KMS-11 (cell line): ENCODE measurements at regions not wholly inside any gene's neighbourhood (a gene's known extent, or its start where the extent isn't known, plus 50 kb on each side); places are given as distances from the start of the nearest gene placed in this dataset.

ENCODE experiments used
- H2AFZ ChIP-seq: fragments of 200-600 bp; sonication (generic); 2 replicates; pipeline ENCODE4 v1.6.1; 2016; ENCODE audit warnings: antibody characterized with exemption, mixed run types, low read depth
- H3K27ac ChIP-seq: fragments of 200-600 bp; sonication (generic); 2 replicates; pipeline ENCODE4 v1.6.1; 2016; ENCODE audit warnings: mild to moderate bottlenecking, mixed run types
- H3K27me3 ChIP-seq: fragments of 200-600 bp; sonication (generic); 2 replicates; pipeline ENCODE4 v1.6.1; 2017; ENCODE audit warnings: mild to moderate bottlenecking, low read depth, mixed run types, moderate library complexity; ENCODE audit not compliant: insufficient read depth
- H3K36me3 ChIP-seq: fragments of 200-600 bp; sonication (generic); 2 replicates; pipeline ENCODE4 v1.6.1; 2017; ENCODE audit warnings: mild to moderate bottlenecking, mixed run types; ENCODE audit not compliant: insufficient read depth
- H3K4me1 ChIP-seq: fragments of 200-600 bp; sonication (generic); 2 replicates; pipeline ENCODE4 v1.6.1; 2016; ENCODE audit warnings: mild to moderate bottlenecking, low read depth, mixed run types; ENCODE audit not compliant: poor library complexity, severe bottlenecking
- H3K4me2 ChIP-seq: fragments of 200-600 bp; sonication (generic); 2 replicates; pipeline ENCODE4 v1.7.0; 2016; ENCODE audit warnings: mild to moderate bottlenecking, mixed run types
- H3K4me3 ChIP-seq: fragments of 200-600 bp; sonication (generic); IDR thresholded peaks from 2 replicates; pipeline ENCODE4 v1.6.1; 2017; ENCODE audit warnings: low read depth, low read length, mixed read lengths; ENCODE audit not compliant: insufficient read depth
- H3K79me2 ChIP-seq: fragments of 200-600 bp; sonication (generic); 2 replicates; pipeline ENCODE4 v1.6.1; 2016; ENCODE audit warnings: low read depth, mixed run types; ENCODE audit not compliant: insufficient read depth
- H3K9ac ChIP-seq: fragments of 200-600 bp; sonication (generic); 2 replicates; pipeline ENCODE4 v1.6.1; 2016; ENCODE audit warnings: mild to moderate bottlenecking, mixed run types
- H4K20me1 ChIP-seq: fragments of 200-600 bp; sonication (generic); 2 replicates; pipeline ENCODE4 v1.6.1; 2016; ENCODE audit warnings: mild to moderate bottlenecking, mixed run types; ENCODE audit not compliant: insufficient read depth
- CTCF ChIP-seq: fragments of 200-600 bp; sonication (generic); conservative IDR thresholded peaks from 2 replicates; pipeline ENCODE4 v1.6.1; 2017; ENCODE audit warnings: low read depth, mild to moderate bottlenecking, antibody characterized with exemption, low read length, moderate library complexity, mixed read lengths

- no peaks in the 10 kb centered on the region for H3K79me2 ChIP-seq
- H3K27me3 ChIP-seq: no peaks in the 10 kb centered on the region
- H3K36me3 ChIP-seq: no peaks in the 10 kb centered on the region
- H2AFZ ChIP-seq: no peak overlapping the region
- no peaks in the 10 kb centered on the region for H4K20me1 ChIP-seq
- no peak overlapping the region for H3K4me3 ChIP-seq
- no peak for TF ChIP-seq CTCF
- H3K9ac ChIP-seq: no peak overlapping the region
- no peaks in the 10 kb centered on the region for H3K4me1 ChIP-seq
- H3K27ac ChIP-seq: no peak overlapping the region
- no peak overlapping the region for H3K4me2 ChIP-seq
Observed at GRCh38 chr9:95620722-95621121, 104.0 kb upstream of the PTCH1 start.

GRCh38 chr9:95620314-95620713 is 103.5 kb upstream of the PTCH1 start:
- Histone ChIP-seq H3K79me2 (no peaks in the 10 kb centered on the region), H3K36me3 (no peaks in the 10 kb centered on the region), H4K20me1 (no peaks in the 10 kb centered on the region), H3K4me2 (no peak overlapping the region), H2AFZ (no peak overlapping the region), H3K4me1 (no peaks in the 10 kb centered on the region), H3K9ac (no peak overlapping the region), H3K27me3 (no peaks in the 10 kb centered on the region), H3K4me3 (no peak overlapping the region), H3K27ac (no peak overlapping the region)
- TF ChIP-seq CTCF: no peak

- TF ChIP-seq CTCF: no peak
- H3K4me2 ChIP-seq: no peak overlapping the region
- no peak overlapping the region for H3K9ac ChIP-seq
- H3K4me3 ChIP-seq: no peak overlapping the region
- H4K20me1 ChIP-seq: no peaks in the 10 kb centered on the region
- H2AFZ ChIP-seq: no peak overlapping the region
- no peaks in the 10 kb centered on the region for H3K79me2 ChIP-seq
- H3K4me1 ChIP-seq: no peaks in the 10 kb centered on the region
- no peaks in the 10 kb centered on the region for H3K36me3 ChIP-seq
- H3K27ac ChIP-seq: no peak overlapping the region
- H3K27me3 ChIP-seq: no peaks in the 10 kb centered on the region
Observed at GRCh38 chr9:95615246-95615645, 98.5 kb upstream of the PTCH1 start.

GRCh38 chr9:95613670-95614069 is 96.9 kb upstream of the PTCH1 start:
- H2AFZ ChIP-seq: no peak overlapping the region
- no peak for TF ChIP-seq CTCF
- H3K79me2 ChIP-seq: no peaks in the 10 kb centered on the region
- no peaks in the 10 kb centered on the region for H3K36me3 ChIP-seq
- no peak overlapping the region for H3K27ac ChIP-seq
- no peaks in the 10 kb centered on the region for H4K20me1 ChIP-seq
- H3K4me1 ChIP-seq: no peaks in the 10 kb centered on the region
- no peak overlapping the region for H3K9ac ChIP-seq
- H3K4me2 ChIP-seq: no peak overlapping the region
- no peak overlapping the region for H3K4me3 ChIP-seq
- H3K27me3 ChIP-seq: no peaks in the 10 kb centered on the region

GRCh38 chr9:95611354-95611753 is 94.6 kb upstream of the PTCH1 start:
- TF ChIP-seq CTCF: no peak
- Histone ChIP-seq H3K4me3 (no peak overlapping the region), H3K79me2 (no peaks in the 10 kb centered on the region), H3K4me2 (no peak overlapping the region), H3K36me3 (no peaks in the 10 kb centered on the region), H3K4me1 (no peaks in the 10 kb centered on the region), H4K20me1 (no peaks in the 10 kb centered on the region), H3K27ac (no peak overlapping the region), H3K9ac (no peak overlapping the region), H3K27me3 (no peaks in the 10 kb centered on the region), H2AFZ (no peak overlapping the region)
